ENCODE measurements at regions not wholly inside any gene's neighbourhood (a gene's known extent, or its start where the extent isn't known, plus 50 kb on each side); places are given as distances from the start of the nearest gene placed in this dataset.
"Not testable (repeated sequence)": the region's sequence is repeated elsewhere in the genome, so short reads cannot be mapped to it uniquely, and the experiment has no call there.

DNA sequence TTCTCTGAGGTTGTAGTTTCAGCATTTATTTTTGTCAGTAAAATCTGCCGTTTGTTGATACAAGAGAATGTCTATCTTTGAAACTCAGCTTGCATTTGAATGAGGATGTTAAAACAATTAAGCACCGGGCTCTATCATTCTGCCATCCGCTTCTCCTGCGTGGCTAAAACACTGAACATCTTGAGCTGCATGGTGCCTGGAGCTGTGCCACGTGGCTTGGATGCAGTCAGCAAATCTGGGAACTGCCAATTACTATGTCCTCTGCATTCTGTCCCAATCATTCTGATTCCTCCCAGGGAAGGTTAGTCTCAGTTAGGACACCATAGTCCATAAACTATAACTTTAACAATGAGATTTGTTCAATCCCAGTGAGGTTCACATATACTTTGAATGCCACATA is 598.4 kb downstream of the FBXO15 start:
- no peak for DNase-seq (ENCODE audit: low read depth, low spot score)

DNA sequence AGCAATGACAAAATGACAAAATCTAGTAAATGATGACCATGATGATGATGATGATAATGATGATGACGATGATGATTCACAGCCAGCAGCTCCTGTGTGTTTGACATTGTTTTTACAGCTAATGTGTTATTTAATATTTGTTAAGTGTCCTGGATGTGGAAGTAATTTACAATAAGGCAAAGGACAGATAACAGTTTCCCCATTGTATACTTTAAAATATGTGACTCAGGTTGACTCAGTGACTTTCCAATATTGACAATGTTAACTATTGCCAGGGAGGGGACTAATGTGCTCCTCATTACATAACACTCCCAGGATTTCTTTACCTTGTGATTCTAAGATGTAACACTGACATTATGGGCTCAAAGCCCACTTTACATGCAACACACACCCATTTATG is 602.2 kb downstream of the FBXO15 start:
- DNase-seq (ENCODE audit: low read depth, low spot score): no peak

DNA sequence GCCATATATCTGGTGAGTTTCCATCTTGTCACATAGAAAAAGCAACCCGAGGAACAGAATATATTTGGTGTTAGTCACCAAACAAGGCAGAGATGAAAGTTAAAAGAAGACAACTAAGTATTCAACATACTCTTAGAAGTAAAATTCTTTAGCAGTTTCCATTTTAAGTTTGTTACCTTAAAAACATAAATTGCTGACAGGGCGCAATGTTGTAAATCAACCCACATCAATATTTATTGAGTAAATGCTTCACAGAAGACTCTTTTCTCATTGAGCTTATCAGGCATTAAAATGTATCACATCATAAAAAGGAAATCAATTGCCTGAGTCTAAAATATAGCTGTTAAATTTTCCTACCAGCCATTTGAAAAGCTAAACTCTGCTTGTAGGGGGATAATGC is 603.0 kb downstream of the FBXO15 start:
- no peak for DNase-seq (ENCODE audit: low read depth, low spot score)

DNA sequence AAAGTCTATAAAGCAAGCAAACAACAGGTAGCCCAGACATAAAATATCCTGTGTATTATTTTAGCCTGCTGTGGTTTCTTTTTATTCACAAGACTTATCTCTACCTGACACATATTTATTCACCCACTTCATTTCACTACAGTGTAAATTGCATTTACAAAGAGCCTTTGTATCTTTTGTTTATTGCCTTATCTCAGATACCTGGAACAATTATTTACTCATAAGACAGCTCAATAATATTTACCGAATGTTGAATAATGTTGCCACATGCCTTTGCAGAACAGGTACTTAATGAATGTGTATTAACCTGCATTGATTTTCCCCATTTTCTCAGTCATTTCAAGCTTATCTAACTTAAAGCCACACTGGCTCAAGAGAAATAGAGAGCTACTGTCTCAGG is 603.6 kb downstream of the FBXO15 start:
- DNase-seq (ENCODE audit: low read depth, low spot score): no peak

DNA sequence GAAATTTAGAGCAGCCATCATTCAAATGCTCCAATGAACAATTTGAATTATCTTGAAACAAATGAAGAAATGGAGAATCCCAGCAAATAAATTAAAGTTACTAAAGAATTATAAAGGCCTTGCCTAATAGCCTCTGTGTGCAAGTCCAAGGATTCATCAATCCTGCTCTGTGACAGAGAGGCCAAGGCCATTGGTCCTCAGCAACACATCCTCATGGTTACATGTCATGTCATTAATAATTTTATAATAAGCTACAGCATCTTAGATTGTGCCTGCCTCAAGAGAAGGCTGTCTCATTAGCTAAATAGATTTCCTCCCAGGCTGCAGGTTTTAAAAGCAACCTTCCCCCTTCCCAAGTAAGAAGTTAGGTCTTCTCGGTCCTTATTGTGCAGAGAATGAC is 611.6 kb downstream of the FBXO15 start:
- DNase-seq (ENCODE audit: low read depth, low spot score): no peak

DNA sequence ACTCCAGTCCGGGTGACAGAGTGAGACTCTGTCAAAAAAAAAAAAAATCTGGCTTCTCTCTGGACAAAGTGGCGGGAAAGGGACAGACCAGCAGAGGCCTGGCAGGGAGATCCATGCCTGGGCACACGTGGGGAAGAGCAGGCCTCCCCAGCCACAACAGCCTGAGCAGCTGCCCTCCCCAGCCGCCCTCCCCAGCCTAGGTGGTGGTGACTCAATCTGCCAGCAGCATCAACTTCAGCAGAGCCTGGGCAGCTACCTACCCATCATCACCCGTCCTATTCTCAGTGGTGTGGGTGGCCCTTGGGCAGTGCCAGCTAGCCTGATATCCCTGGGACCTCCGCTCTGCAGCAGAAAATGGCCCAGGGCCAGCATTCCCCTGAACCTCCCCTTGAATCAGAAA is 612.4 kb downstream of the FBXO15 start:
- DNase-seq (ENCODE audit: low read depth, low spot score): no peak

GRCh38 chr18:73531601-73532000 is 616.0 kb downstream of the FBXO15 start:
- no peak for DNase-seq (ENCODE audit: low read depth, low spot score)

- DNase-seq (ENCODE audit: low read depth, low spot score): no peak
Measured at GRCh38 chr18:73528066-73528465, 619.6 kb downstream of the FBXO15 start.

GRCh38 chr18:73520229-73520628 is 627.4 kb downstream of the FBXO15 start:
- no peak for DNase-seq (ENCODE audit: low read depth, low spot score)

DNA sequence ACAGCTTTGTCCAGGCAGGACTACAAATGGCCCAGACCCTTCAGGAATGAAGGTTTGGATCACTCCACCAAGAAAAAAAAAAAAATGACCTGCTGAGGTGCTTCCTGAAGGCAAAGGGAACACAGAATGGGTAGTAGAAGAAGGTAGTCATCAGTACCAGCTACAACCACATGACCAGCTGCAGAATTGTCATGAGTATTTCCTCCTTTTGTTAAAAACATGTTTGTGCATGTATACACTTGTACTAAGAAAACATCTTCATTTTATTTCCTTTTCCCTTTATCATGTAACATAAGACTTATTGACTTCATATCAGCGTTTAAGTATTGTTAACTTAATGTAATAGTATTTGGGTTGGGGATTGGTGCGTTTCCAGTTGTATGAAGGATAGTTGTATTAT is 631.6 kb downstream of the FBXO15 start:
- not testable (repeated sequence) for DNase-seq (ENCODE audit: low read depth, low spot score)

GRCh38 chr18:73514449-73514848 is 633.2 kb downstream of the FBXO15 start:
- no peak for DNase-seq (ENCODE audit: low read depth, low spot score)

GRCh38 chr18:73511771-73512503 is 635.7 kb downstream of the FBXO15 start:
- no peak for DNase-seq (ENCODE audit: low read depth, low spot score)

GRCh38 chr18:73509460-73509859 is 638.2 kb downstream of the FBXO15 start:
- no peak for DNase-seq (ENCODE audit: low read depth, low spot score)

DNA sequence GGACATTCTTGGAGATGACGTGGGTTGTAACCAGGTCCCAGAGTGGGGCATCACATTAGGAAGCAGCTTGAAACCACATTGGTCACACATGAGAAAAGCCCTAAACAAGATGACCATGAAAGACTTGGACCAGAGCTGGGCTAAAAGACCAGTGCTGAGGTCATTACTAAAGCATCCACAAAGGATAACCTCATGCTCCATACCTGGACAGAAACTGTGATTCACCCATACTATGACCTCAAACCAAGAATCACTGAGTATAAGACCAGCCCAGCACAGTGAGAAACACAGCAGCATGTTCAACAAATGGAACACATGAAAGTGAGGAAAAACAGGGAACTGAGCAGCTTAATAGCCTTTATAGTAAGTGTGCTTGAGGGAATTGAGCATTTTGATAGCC is 635.5 kb upstream of the NETO1 start:
- no peak for DNase-seq (ENCODE audit: low read depth, low spot score)

DNA sequence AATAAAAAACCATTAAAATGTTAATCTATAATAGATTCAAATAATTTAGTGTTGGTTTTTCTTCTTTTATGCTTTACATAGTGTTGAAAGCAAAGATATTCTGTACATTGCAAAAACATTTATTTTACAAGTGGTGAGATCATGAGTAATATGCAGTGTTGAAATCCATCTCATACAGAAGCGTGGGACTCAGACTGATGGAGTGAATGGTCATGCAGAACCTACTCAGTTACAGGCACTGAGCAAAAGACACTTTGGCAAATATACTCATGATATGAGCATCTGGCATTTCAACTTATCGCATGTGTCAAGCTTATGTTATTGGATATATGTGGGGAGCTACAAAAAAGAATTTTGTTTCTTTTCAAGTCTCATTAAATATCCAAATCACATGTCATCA is 620.2 kb upstream of the NETO1 start:
- DNase-seq (ENCODE audit: low read depth, low spot score): no peak

- DNase-seq (ENCODE audit: low read depth, low spot score): no peak
Measured at GRCh38 chr18:73485166-73485565, 617.4 kb upstream of the NETO1 start.

DNA sequence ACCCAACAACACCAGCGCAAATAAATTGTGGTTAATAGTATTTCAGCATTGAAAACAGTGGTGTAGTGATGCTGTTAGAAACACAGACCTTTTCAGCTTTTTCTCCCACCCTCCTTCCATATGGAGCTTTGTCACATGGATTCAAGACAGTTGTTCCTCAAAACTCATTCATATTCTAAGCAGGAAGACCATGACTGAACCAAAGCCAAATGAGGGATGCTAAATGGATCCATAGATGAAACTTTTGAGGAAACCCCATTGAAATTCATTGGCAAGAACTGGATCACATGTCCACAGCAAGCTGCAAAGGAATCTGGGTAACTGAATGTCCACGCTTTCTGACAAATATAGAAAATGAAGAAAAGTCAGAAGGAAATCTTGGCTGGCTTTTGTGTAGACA is 615.1 kb upstream of the NETO1 start:
- no peak for DNase-seq (ENCODE audit: low read depth, low spot score)

- DNase-seq (ENCODE audit: low read depth, low spot score): no peak
Measured at GRCh38 chr18:73479477-73479876, 611.7 kb upstream of the NETO1 start.

DNA sequence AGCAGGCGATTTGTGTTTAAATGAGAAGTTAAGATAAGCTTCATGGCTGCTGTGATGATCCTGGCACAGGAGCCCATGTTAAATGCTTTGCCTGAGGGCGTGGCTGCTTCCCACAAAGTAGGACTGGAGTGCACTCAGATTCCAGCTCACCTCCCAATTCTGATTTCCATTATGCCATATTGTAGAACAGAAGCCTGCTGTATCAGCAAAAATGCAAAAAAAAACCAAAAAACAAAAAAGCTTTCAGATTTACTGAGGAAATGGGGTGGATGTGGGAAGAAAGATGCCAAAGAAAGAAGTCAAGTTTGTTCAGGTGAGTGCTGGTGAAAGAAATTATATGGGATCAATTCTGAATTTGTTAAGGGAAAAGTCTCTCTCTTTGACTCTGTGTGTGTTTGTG is 610.4 kb upstream of the NETO1 start:
- no peak for DNase-seq (ENCODE audit: low read depth, low spot score)

DNA sequence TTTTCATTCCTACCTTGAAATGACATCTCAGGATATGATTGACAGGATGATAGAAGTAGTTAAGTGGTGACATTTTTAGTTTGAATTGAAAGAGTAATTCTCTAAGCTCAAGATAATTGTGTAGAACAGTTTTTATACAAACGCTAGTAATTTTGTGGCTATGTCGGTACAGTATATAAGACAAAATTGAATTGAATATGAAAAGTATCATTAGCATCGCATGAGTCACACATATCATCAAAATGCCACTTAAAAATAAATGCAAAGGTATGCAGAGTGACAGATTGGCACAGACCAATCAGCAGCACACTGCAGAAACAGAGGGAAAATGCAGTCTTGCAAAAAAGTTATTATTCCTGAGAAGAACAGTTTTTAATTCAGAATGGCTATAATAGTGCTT is 608.2 kb upstream of the NETO1 start:
- no peak for DNase-seq (ENCODE audit: low read depth, low spot score)

DNA sequence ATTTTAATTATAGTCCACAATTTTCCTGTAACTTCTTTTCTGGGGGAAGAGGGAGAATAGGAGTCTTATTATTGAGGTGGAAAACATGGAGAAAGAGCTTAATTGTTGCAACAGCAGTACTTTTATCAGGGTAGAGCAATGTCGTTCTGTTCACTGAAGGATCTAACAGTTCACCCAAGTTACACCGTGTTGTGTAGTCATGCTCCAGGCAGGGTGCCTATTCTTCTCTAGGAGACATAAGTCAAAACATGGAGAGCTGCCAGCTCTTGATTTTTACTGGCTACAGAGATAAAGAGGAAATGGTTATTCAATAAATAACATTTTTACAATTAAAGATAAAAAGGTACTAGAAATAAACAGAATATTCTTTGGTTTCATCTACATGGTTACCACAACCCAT is 594.3 kb upstream of the NETO1 start:
- DNase-seq (ENCODE audit: low read depth, low spot score): no peak

GRCh38 chr18:73461780-73462059 is 593.9 kb upstream of the NETO1 start:
- DNase-seq (ENCODE audit: low read depth, low spot score): no peak

DNA sequence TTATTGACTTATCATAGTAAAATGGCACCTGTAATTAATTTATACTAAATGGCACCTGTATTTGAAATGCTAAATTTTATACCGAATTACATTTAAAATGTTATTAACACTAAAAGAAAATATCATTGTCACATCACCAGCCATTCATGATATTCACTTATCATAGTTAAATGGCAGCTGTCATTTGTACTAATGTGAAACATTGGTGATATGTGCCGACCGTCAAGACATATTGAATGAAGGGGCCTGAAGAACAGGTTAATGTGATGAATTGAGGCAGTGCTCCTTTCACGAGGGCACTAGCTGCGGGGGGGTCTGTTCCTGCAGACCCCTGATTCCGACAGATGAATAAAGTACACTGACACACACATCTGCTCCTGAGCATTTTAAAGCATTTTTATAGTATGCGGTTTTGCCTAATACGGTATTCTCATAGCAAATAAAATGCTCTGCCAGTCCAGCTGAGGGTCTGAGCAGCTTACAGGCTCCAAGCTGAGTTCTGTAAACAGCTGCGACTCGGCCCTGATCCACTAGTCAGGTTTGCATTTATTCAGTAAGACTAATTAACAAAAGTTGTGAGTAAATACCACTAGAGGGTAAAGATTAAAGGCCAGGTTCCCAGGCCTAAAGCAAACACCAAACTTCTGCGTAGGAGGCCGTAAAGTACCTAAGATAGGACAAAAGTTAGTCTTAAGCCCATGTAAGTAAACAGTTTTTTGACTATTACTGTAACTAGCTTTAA is 593.4 kb upstream of the NETO1 start:
- no peak for DNase-seq (ENCODE audit: low read depth, low spot score)

All from activated naive CD8-positive, alpha-beta T cell treated with anti-CD3 and anti-CD28 coated beads, Interleukin-2, amount 50 U/mL, for 16 hours (primary cell).